GM13976 (cell line): ENCODE measurements at regions not wholly inside any gene's neighbourhood (a gene's known extent, or its start where the extent isn't known, plus 50 kb on each side); places are given as distances from the start of the nearest gene placed in this dataset.

Experiments used
- DNase-seq: peaks from one replicate; pipeline ENCODE4 v3.0.0; 2012; ENCODE audit warnings: low spot score
- in situ Hi-C: fragments of 300-500 bp; cut with MboI; formaldehyde crosslinking; loops from one replicate; pipeline ENCODE4 v1.12.0; 2022; ENCODE audit warnings: low sequenced_read_pairs, mixed read lengths, inconsistent platforms; ENCODE audit not compliant: unreplicated experiment
- TF ChIP-seq, protein P1 (sequence below): IDR thresholded peaks from 2 replicates; pipeline ENCODE4 v1.5.1; 2012; ENCODE audit warnings: borderline replicate concordance, mild to moderate bottlenecking; ENCODE audit not compliant: insufficient read depth; ENCODE audit errors: extremely low read depth, missing control alignments, control extremely low read depth

DNA sequence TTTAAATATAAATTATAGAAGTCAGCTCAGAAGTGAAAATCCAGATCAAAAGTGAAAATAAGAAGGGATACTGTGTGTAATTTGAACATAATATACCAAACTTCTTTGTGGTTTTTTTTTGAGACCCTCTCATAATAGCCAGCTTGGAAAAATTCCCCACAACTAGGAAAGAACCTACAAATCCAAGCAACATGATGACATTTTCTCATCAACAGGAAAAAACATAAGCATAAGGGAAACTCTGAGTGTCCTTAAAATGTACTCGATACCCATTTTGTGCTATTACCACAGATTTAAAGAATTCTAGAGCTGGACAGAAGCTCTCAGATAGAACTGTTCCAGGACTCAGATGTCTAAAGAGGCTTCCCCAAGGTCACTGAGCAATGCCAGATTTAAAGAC, 214.8 kb upstream of the KLF14 start:
- DNase-seq, result no peak
- TF ChIP-seq, protein P1, sequence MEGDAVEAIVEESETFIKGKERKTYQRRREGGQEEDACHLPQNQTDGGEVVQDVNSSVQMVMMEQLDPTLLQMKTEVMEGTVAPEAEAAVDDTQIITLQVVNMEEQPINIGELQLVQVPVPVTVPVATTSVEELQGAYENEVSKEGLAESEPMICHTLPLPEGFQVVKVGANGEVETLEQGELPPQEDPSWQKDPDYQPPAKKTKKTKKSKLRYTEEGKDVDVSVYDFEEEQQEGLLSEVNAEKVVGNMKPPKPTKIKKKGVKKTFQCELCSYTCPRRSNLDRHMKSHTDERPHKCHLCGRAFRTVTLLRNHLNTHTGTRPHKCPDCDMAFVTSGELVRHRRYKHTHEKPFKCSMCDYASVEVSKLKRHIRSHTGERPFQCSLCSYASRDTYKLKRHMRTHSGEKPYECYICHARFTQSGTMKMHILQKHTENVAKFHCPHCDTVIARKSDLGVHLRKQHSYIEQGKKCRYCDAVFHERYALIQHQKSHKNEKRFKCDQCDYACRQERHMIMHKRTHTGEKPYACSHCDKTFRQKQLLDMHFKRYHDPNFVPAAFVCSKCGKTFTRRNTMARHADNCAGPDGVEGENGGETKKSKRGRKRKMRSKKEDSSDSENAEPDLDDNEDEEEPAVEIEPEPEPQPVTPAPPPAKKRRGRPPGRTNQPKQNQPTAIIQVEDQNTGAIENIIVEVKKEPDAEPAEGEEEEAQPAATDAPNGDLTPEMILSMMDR, result no peak
- in situ Hi-C loops, result no loop called here

DNA sequence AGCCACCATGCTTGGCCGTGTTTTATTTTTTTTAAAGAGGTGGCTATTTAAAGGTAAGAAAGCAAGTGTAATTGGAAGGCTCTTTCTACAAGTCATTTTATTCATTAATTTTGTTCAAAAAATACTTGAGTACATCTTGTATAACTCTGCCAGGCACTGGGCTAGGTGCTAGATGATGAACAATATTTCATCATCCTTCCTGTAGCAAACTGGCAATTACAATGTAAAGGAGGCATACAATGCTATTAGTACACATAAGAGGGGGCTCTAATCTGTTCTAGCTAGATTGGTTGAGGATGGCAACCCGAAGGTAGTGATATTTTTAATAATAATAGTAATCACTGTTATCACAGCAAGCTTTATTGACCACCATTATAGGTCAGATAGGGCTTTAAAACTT, 215.5 kb upstream of the KLF14 start:
- no peak for DNase-seq
- TF ChIP-seq, protein P1, result no peak
- in situ Hi-C loops, result no loop called here

DNA sequence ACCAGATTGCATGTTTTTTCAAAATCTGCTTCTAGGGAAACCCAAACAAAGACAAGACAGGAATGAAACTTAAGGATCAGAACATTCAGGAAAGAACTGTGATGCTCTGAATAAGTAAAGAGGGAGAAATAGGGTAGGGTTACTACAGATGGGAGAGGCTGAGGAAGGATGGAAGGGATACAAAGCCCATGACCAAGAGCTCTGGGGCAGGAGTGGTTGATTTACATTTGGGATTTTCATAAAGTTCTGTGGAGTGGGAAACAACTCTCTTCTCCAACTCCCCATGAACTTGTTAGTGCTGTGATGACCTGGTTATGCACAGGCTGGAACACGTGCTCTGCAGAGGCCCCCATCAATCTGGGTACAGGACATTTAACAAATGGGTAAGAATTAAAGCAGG, 216.0 kb upstream of the KLF14 start:
- TF ChIP-seq, protein P1, result no peak
- no peak for DNase-seq
- in situ Hi-C loops, result no loop called here

DNA sequence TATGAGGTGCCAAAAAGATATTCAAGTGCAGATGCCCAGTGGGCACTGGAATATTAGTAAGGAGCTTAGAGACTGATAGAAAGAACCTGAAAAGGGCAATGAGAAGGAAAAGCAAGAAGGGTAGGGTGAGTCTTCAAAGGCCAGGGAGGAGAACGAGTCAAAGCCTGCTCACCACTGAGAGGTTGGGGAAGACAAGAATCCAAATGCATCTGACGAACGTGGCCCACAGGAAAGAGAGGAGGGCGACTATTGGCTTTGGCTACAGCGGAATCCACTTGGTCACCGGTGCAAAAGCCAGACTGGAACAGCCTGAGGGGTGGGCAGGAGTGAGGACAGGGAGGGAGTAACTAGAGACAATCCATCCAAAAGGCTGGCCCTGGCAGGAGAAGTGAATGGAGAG, 216.7 kb upstream of the KLF14 start:
- in situ Hi-C loops, result no loop called here
- TF ChIP-seq, protein P1, result no peak
- no peak for DNase-seq

DNA sequence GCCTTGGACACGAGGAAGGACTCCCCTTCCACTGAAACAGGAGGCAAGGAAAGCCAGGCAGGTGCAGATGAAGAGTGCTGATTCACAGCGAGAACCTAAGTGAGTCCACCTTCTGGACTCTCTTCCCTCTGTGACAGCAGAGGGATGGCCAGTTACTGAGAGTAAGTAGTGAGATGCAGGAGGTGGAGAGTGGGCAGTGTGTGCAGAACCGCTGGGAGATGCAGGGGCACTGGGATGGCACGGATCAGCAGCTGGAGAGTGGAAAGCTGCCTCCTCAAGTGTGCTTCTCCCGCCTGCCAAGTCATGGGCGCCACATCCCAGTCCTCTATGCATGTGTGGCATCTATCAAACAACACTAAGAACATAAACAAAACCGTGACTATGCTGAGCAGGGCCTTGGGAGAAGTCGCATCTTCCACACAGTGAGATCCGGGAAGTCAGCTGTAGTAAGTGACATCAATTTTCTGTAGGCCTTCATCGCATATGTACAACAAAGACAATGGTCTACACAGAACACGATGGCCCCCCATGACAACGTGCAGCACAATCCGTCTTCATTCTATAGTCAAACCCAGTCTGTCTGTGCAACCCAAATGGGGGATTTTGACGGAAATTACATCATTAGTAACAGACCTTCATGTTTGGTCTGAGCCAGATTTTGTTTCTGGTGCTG, 217.4 kb upstream of the KLF14 start:
- no peak for DNase-seq
- TF ChIP-seq, protein P1, result no peak
- in situ Hi-C loops, result no loop called here

DNA sequence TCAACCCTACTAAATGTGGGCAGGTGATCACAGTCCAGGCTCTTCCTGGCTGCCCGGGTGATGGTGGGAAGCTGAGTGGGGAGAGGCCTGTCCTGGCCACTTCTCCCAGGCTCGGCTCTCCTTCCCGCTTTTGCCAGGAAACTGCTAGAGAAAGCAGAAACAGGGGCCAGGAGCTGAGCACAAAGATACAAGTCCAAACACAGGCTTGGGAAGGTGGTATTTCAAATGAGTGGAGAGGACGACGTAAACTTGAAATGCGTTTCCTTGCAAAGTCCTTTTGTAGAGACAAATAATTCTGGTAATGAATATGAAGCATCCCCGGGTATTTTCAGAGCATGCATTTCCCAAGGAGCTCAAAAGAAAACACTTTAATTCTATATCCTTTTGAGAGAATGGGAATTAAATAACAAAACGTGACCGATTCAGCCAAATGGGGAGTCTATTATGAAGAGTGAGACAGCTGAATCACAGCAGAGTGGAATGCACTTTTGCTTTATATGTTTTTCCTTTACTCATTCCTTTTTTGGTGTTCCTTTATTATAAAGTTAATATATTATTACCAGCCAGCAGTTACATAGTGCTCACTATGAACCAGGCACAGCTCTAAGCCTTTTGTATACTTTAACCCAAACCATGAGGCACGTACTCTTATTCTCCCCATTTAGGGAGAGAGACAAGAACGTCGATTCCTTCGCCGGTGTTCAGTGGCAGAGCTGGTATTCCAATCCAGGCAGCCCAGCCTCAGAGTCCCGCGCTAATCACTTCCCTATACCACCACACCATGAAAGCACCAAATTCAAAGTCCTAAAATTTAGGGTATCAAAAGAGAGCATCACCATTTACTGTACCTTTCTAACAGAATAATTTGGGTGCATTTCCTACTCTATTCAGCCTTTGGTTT, 218.2 kb upstream of the KLF14 start:
- TF ChIP-seq, protein P1, result no peak
- in situ Hi-C loops, result no loop called here

More for the DNA sequence above, 218.2 kb upstream of the KLF14 start:
- no peak for DNase-seq
